ENCODE measurements at regions not wholly inside any gene's neighbourhood (a gene's known extent, or its start where the extent isn't known, plus 50 kb on each side); places are given as distances from the start of the nearest gene placed in this dataset.

- 34% methylated on average over 2 of the region's 3 CpGs for WGBS (ENCODE audit: insufficient coverage)
- intact Hi-C loops (cut with micrococcal nuclease), result no loop called here
- no peaks in the 10 kb centered on the region for H3K9me3 ChIP-seq (ENCODE audit: control insufficient read depth, insufficient read depth, low read length)
- no peak overlapping the region for H3K27ac ChIP-seq (ENCODE audit: low read length)
- Mint-ChIP-seq H3K4me3 (no peak overlapping the region), H3K27ac (no peak overlapping the region), H3K4me1 (no peaks in the 10 kb centered on the region), H3K36me3 (no peaks in the 10 kb centered on the region), H3K27me3 (ENCODE audit: low read depth in 2 of 2) (no peaks in the 10 kb centered on the region), H3K9me3 (peaks cover 4 to 16% of the 10 kb centered on the region in 2 donors)
- no peaks in the 10 kb centered on the region for H3K27me3 ChIP-seq (ENCODE audit: control insufficient read depth, insufficient read depth, low read length)
- no peak for TF ChIP-seq CTCF (IDR thresholded peaks at IDR 0.05)
- H3K4me1 ChIP-seq (ENCODE audit: control insufficient read depth, insufficient read depth, low read length), result no peaks in the 10 kb centered on the region
- ATAC-seq, result no peak
- H3K4me3 ChIP-seq (ENCODE audit: low read length), result no peak overlapping the region
- DNase-seq, result no peak
- no peaks in the 10 kb centered on the region for H3K36me3 ChIP-seq (ENCODE audit: control insufficient read depth, insufficient read depth, low read length)
These were observed 150.1 kb downstream of the C12orf50 start for GRCh38 chr12:87879141-87879540.

GRCh38 chr12:87870493-87871460 lies 158.4 kb downstream of the C12orf50 start:
- no peaks in the 10 kb centered on the region for H3K36me3 Mint-ChIP-seq
- intact Hi-C loops (cut with micrococcal nuclease), result no loop called here
- no peak overlapping the region for H3K4me3 Mint-ChIP-seq
- no peaks in the 10 kb centered on the region for H3K4me1 ChIP-seq (ENCODE audit: control insufficient read depth, insufficient read depth, low read length)
- no peaks in the 10 kb centered on the region for H3K9me3 ChIP-seq (ENCODE audit: control insufficient read depth, insufficient read depth, low read length)
- no peak overlapping the region for H3K4me3 ChIP-seq (ENCODE audit: low read length)
- DNase-seq (no peak), ATAC-seq (no peak)
- H3K27me3 ChIP-seq (ENCODE audit: control insufficient read depth, insufficient read depth, low read length), result no peaks in the 10 kb centered on the region
- no peaks in the 10 kb centered on the region for H3K27me3 Mint-ChIP-seq (ENCODE audit: low read depth in 2 of 2)
- no peaks in the 10 kb centered on the region for H3K4me1 Mint-ChIP-seq
- H3K9me3 Mint-ChIP-seq, result peaks cover 9 to 10% of the 10 kb centered on the region in 2 donors
- no peak overlapping the region for H3K27ac ChIP-seq (ENCODE audit: low read length)
- H3K36me3 ChIP-seq (ENCODE audit: control insufficient read depth, insufficient read depth, low read length), result no peaks in the 10 kb centered on the region
- H3K27ac Mint-ChIP-seq, result no peak overlapping the region
- no peak for TF ChIP-seq CTCF (IDR thresholded peaks at IDR 0.05)
- 84% methylated on average over 4 of the region's 4 CpGs for WGBS (ENCODE audit: insufficient coverage)

- intact Hi-C loops (cut with micrococcal nuclease), result no loop called here
- H3K9me3 Mint-ChIP-seq, result peaks cover 9 to 10% of the 10 kb centered on the region in 2 donors
- no peak for ATAC-seq
- H3K4me1 Mint-ChIP-seq, result no peaks in the 10 kb centered on the region
- DNase-seq, result no peak
- Histone ChIP-seq H3K27ac (ENCODE audit: low read length) (no peak overlapping the region), H3K9me3 (ENCODE audit: control insufficient read depth, insufficient read depth, low read length) (no peaks in the 10 kb centered on the region), H3K4me3 (ENCODE audit: low read length) (no peak overlapping the region), H3K27me3 (ENCODE audit: control insufficient read depth, insufficient read depth, low read length) (no peaks in the 10 kb centered on the region), H3K4me1 (ENCODE audit: control insufficient read depth, insufficient read depth, low read length) (no peaks in the 10 kb centered on the region), H3K36me3 (ENCODE audit: control insufficient read depth, insufficient read depth, low read length) (no peaks in the 10 kb centered on the region)
- no peak overlapping the region for H3K27ac Mint-ChIP-seq
- no peak overlapping the region for H3K4me3 Mint-ChIP-seq
- no peaks in the 10 kb centered on the region for H3K36me3 Mint-ChIP-seq
- TF ChIP-seq CTCF (IDR thresholded peaks at IDR 0.05), result no peak
- H3K27me3 Mint-ChIP-seq (ENCODE audit: low read depth in 2 of 2), result no peaks in the 10 kb centered on the region
These were observed 159.1 kb downstream of the C12orf50 start for GRCh38 chr12:87870061-87870460.
